ENCODE measurements at regions not wholly inside any gene's neighbourhood (a gene's known extent, or its start where the extent isn't known, plus 50 kb on each side); places are given as distances from the start of the nearest gene placed in this dataset.

DNA sequence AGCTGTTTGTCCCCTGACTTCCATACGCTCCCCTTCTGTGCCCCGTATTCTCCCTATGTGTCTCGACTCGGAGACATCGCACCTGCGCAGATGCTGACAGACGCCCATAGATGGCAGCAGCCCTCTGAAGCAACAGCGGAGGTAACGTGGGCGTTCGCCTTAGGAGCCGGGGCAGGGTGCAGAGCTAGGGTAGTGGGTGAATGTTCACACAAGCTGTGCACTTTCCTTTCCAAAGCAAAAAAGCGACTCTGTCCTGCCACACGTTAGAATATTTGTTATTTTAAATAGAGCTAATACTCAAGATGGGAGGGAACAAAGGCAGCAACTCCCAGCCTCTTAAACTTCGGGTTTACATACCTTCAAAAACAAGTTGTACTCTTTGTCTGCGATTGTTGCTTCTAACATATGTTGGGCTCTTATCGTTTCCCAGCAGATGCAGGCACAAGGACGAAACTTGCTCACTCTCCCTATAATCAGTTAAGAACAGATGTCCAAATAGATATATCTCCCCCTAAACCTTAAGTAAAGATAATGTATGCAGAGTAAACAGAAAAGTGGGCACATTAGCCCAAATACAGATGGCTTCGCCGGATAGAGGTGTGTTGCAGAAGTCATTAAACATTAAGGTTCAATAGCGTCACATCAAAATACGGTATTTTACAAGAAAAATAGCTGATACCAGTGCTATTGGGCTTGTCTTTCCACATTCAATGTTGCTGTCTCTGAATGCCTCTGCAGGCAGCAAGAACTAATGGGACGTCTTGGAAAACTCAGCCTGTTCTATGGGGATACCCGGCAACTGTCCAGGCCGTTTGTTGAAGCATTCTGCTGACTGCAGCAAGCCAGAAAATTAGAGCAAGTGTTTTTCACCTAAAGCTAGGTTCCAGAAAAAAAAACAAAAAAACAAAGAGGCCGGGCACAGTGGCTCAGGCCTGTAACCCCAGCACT, 340.3 kb upstream of the PRKCQ start:
- peak; percentile 76 for DNase-seq

DNA sequence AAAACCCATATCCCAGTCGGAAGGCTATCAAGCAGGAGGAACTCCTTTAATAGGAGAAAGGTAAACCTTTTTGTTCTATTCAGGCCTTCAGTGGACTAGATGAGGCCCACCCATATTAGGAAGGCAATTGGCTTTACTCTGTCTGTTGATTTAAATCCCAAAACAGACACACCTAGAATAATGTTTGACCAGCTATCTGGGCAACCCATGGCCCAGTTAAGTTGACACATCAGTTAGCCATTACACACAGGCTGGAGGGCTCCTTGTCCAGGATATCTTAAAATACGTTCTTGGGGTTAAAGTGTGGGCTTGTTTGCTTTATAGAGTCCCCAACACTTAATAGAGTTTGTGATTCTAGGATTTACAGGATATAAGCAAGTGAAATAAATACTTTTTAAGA, 339.0 kb upstream of the PRKCQ start:
- DNase-seq = no peak

DNA sequence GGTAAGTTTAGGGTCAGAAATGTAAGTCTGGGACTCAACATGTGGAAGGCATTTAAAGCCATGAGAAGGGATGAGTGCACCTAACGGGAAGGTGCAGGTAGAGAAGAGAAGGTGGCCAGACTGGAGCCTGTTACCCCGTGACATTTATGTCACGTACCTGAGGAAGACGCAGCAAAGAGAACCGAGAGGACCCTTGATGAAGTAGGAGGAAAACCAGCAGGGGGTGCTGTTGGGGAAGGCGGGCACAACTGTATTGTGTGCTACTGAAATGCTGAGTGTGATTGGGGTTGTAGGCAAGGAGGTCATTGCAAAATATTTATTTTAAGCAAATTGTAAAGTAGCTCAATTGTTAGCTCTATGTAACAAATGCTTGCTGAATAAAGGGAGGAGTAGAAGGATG, 338.2 kb upstream of the PRKCQ start:
- peak; percentile 35 for DNase-seq

DNA sequence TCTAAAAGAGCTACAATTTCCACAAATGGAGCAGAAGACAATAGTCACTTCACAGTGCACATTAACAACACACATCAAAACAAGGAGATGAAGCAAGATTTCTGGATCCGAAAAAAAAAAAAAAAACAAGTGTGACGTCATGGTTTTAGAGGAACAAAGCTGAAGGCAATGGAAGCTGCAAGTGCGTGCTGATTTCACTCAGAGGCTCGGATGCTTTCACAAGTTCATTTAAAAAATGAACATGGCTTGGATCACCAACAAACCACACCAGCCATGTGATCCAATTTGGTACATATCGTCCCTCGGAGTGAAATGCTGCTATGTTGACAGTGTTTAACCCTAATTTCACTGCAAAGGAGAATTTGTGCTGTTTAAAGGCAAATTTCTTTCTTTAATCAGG, 337.0 kb upstream of the PRKCQ start:
- no peak for DNase-seq

DNA sequence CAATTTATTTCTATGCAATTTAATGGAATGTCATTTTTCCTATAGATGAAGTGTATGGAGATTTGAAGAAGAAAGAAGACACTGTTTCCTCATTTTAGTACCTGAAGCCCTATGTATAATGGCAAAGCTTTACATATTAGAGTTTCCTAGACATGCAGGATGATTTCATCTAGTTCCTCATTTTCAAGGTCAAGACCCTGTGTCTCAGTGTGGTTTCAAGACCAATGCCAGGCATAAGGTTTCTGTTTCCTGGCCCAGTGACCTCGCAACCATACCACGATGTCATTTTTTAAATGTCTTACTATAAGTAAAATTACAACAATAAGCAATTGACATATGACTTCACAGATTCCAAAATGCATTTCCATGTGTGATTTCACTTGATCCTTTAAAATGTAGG, 336.5 kb upstream of the PRKCQ start:
- no peak for DNase-seq

DNA sequence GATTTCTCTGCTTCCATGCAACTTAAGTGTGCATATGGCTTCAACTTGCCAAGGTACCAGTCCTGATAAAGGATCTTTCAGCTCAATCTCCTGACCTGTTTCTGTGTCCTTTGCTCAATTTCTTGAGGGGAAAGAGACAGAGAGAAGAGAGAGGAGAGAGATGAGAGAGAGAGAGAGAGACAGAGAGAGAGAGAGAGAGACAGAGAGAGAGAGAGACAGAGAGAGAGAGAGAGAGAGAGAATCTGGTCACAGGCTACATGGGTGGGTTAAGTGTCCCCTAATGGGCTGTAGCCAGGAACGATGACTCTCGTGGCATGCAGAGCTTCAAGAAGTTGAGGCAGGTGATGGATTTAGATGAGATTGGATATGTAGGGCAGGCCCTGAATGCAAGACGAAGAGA, 335.2 kb upstream of the PRKCQ start:
- DNase-seq = no peak

DNA sequence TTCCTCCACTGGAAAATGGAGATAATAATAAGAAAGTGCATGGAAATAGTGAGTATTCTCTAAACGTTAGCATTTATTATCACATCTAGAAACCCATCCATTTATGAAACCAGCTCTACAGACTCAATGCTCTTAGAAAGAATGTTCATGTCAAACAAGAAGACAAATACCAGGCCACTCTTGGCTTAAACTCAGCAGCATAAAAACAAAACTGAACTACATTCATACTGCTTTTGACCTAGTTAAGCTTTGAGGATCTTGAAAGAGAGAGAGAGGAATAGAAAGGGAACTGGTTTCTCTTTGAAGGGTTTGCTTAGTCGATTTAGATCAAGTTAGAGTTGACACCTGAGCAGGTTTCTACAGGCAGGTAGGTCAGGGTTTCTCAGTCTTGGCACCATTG, 332.9 kb upstream of the PRKCQ start:
- DNase-seq = no peak

DNA sequence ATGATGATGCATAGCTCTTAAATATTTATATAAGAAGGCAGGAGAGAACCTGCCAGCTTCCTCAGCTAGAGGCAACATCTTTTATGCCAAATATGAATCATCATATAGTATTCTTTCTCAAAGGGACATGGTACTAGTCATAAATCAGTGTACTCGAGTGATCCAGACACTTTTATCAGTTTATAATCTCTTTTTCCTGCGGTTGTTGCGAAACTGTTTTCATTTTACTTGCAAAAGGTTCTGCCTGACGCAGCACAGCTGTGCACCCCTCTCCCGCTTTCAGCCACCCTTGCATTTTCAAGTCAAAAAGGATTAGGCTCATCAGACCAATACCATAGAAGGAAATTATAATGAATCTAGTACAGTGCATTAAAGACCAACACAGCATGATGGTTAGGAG, 332.3 kb upstream of the PRKCQ start:
- no peak for DNase-seq

DNA sequence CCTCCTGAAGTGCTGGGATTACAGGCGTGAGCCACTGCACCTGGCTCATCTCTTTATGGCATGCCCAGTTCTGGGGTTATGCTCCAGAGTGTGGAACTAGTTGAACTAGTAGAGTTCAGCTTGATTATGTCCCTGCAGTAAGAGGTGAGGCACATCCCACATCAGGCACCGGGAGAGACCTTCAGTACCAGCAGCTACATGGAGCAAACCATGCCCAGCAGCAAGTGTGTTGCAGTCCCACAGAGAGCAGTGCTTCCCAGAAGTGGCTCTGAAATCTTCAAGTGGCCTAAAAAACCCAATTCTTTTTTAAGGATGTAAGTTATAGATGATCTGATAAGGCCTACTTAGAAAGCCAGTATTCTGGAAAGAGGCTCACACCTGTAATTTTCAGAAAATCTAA, 331.9 kb upstream of the PRKCQ start:
- DNase-seq = no peak

DNA sequence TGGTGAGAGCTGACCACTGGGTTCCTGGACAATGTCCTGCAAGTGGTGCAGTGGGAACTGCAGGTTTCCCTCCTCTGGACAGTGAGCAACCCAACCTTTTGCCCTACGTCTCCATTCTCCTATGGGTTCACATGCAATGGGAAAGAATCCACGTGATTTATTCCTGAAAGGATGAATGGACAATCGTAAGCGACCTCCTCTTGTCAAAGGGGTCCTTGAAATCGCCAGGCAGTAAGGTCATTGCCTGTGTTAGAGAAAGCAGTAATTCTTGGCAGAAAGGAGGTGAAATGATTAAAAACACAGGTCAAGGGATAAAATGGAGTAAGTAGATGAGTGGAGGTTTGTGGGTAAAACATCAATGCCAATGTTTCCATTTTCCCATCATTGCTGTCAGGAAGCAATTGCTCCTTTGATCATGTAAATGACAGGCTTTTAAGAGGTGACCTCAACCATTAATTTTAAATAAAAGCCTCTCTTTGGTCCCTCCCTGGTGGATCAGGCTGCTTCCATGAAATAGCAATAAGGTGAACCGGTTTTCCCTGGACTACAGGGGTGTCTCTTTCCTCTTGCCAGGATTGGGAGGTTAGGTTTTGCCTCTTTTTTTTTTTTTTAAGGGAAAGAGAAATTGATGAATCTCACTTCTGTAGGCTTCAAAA, 330.0 kb upstream of the PRKCQ start:
- DNase-seq = no peak

DNA sequence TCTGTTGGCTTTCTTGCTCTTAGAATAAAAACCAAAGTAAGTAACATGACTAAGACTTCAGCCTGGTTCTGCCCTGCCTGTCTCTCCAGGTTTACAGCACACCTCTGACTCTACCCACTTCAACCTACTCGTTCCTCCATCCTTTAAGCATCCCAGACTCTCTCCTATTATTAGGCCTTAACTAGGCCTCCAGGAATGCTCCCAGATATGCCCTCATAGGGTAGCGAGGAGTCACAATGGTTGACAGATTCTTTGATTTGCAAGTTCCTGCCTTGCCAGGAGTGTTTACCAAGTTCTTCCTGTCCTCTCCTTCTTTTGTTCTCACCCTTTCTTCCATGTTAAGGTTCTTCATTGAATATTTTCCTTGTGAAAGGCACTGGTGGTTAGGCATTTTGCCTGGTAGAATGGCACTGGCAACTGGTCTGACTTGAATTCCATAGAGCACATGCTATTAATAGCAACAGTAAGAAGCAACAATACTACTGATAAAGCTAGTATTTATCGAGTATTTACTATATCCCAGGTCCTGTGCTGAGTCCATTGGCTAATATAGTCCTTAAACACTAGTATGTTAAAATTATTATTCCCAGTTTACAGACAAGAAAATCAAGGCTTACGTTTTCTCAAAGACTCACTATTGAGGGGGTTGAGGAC, 327.9 kb upstream of the PRKCQ start:
- DNase-seq = no peak

DNA sequence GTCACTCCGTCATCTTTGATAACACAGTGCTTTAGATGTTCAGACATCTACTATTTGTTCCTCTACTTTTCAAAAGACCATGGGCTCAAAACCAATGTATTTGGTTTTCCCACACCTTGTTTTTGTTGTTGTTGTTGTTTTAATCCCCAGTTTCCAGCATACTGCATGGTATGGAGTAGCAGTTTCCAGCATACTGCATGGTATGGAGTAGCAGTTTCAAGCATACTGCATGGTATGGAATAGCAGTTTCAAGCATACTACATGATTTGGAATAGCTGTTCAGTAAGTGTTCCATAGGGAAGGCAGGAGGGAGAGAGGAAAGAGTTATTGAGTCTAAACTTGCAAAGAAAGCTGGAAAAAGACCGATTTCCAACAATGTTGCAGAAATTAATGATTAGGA, 314.3 kb upstream of the PRKCQ start:
- no peak for DNase-seq

DNA sequence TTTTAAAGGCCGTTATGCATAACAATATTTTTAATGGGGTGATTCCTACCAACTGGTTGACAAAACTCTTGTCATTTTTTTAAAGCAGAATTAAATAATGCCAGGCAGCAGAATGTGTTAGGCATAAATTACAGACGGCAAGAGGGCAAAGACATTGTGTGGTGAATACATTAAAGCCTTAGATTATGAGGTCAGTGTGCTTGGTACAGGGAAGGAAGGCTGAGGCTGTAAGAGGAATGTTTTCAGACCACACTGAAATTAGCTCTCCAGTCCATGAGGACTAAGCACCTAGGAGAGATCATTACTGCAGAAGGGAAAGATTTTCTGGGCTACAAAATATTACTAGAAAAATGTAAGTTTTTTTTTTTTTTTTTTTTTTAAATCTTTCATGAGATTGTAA, 312.8 kb upstream of the PRKCQ start:
- DNase-seq = no peak

DNA sequence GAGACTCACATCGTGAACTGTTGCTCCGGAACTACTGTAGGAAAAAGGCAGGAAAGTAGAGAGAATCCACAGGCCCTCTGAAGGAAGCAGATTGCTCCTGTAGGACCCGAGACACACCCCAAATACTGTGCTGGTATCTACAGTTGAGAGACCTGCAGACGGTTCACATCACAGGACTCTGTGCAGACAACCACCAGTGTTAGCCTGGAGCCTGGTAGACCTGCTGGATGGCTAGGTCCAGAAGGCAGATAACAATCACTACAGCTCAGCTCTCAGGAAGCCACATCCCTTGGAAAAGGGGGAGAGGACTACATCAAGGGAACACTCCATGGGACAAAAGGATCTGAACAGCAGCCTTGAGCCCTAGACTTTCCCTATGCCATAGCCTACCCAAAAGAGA, 311.8 kb upstream of the PRKCQ start:
- no peak for DNase-seq

DNA sequence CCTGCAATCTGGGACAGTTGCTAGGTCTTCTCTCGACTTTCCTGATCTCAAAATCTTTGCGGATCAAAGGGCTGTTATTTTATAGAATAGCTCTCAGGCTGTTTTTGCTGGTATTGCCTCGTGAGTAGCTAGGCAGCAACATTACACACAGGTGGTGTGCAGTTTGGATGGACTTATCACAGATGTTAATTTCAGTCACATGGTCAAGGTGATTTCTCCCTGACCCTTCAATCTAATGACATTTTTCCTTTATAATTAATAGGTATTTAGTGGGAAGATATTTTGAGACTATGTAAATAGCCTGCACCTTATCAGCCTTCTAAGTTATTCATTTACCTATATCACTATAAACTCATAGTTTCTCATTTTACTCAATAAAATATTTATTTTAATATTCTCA, 309.6 kb upstream of the PRKCQ start:
- DNase-seq = no peak

DNA sequence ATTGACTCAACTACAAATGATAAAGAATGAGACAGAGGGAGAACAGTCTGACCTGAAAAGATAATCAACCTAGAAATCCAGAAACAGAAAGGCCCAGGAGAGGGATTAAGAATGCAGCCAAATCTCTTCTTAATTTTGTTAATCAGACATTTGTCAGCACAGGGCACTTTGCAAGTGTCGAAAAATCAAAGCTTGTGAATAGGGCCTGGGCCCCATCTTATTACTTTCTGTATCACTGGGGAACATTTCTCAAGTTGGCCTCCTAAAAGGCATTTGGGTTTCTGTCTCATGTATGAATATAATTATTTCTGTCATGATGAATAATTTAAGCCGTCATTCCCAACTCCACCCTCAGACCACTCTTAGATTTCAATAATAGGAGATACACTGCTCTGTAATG, 308.4 kb upstream of the PRKCQ start:
- no peak for DNase-seq

DNA sequence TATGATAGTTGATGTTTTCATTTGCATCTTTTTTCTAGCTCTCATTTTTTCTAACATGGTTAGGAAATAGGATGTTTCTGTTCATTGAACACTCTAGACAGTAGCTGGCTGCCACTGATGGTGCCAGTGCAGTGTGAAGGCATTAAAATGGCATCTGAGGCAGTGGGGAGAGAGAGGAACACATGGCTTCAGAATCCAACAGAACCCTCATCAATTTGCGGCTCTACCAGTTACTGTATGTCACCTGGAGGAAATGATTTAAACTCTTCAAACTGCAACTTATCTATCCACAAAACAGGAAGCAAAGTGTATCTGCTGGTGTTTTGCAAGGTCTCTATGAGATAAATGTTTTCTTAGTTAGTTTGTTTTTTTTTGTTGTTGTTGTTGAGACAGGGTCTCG, 305.2 kb upstream of the PRKCQ start:
- no peak for DNase-seq

DNA sequence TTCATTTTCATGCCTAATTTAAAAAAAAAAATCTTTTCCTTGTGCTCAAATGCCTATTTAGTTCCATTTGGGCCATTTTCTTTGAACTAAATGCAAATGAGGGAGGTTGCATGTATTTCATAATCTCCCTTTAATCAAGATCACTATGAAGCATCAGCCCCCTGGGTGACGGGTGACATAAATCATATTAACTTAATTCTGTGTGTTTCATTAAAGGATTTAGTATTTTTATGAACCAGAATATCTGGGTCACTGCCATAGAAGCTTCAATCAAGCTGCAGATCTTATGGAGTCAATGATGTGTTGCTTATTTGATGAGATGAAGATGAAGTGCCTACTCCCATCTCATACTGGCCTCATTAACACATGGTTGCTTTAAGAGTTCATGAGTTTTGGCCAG, 301.9 kb upstream of the PRKCQ start:
- DNase-seq = no peak

DNA sequence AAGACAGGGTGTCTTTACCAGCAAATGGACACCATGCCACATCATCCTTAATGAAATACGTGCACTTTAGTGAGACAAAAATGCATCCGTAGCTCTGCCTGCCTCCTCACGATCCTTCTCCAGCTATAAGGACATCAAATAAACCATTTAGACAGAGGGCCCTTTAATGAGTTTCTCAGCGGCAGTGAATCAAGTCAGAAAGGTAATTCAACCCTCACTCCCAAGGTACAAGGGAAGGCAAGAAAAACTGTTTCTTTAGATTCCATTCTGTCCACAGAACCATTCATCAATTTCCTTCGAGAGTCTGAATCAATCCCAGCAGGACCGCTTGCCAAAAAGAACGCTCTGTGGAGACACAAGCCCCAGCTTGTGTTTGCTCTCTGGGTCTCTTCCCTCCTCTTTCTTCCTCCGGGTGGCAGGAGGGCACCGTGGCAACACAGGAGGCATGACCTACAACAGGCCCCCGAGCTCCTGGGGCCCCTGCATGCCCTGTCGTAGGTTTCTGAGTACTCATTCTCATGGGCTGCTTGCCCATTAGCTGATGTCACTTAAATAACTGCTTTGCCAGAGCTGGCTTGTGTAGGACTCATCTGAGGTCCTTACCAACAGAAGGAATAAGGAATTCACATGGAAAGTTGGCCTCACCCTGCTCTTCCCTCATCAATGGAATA, 297.8 kb upstream of the PRKCQ start:
- DNase-seq = peak; percentile 61

DNA sequence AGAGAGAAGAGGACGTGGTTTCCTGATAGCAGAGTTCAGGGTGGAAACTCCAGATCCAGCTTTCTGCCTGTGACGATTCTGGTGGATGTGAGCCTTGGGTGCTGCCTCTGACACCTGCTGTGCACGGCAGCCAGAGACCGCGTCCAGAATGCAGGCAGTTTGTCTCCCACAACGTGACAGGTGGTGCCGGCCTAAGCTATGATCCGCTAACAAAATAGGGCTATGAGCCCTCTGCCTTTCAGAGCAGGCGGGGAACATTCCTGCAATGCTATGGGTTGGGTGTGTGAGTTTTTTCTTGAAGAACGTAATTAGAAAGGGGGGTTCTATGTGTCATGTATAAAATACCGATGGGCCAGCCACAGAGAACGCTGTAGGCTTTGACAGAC, 297.3 kb upstream of the PRKCQ start:
- peak; percentile 49 for DNase-seq

DNA sequence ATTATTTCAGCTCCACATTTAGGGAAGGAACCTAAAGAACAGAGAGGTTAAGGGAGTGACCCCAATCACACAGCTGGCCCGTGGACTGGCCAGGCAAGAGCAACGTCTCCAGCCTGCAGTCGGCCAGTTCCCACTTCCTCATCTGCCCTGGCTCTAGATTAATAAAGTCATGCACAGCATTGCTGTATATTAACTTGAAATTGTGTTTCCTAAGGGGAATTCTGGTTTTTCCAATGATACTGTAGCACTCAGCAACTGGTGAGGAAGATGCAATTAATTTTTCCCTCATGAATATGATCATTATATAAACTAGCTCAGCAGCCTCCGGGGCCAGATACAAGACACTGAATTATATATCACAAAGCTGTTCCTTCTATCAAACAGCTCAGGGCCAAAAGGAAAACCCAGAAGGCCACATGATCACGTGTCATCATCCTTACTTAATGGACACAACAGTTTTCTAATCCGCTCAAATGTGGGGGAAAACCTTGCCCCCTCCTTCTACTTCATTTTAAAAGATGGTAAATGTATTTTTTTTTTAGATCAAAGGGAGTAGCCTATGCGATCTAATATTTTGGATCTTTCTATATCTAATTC, 295.3 kb upstream of the PRKCQ start:
- peak; percentile 84 for DNase-seq

DNA sequence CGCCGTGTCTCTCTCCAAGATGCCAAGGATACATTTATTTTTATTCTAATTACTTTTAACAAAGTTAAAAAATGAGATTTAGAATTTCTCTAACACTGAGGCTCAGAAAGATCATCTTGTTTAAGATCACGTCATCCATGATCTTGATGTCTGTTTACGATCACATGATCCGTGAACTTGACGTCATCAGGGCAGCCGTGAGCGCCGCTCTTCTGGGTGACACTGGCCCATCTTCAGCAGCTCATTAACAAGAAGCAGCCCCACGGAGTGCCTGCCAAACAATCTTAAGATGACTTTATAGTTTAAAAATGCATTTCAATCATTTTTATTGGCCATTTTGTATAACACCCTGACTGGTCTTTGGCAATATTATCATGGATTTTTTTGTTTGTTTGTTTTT, 291.1 kb upstream of the PRKCQ start:
- no peak for DNase-seq
